ENCODE measurements at regions not wholly inside any gene's neighbourhood (a gene's known extent, or its start where the extent isn't known, plus 50 kb on each side); places are given as distances from the start of the nearest gene placed in this dataset.

DNA sequence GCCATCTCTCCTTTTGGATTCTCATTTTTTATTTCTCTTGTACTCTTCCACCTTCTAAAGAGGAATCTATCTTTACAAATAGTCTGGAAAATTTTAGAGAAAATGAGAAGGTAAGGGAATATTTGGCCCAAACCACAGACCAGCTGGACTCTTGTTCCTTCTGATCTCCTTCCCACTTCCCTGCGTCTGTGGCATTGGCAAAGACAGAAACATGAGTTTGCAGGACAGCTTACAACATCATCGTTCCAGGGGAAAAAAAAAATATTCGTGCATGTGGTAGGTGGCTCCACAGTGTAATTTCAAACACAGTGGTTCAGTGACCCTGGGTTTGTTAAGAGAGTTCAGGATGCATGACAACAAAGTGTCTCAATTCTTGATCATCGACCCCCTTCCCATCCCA is 755.0 kb downstream of the DNAH5 start:
- Histone ChIP-seq H3K27ac (replicated peaks) (no peak overlapping the region), H3K4me3 (replicated peaks; ENCODE audit: insufficient read depth, low read length) (no peak overlapping the region), H3K27me3 (ENCODE audit: insufficient read depth, poor library complexity, severe bottlenecking) (no peaks in the 10 kb centered on the region)
- no peak for DNase-seq (ENCODE audit: low read depth in 1 of 2, low spot score in 1 of 2)
- TF ChIP-seq, protein P1, sequence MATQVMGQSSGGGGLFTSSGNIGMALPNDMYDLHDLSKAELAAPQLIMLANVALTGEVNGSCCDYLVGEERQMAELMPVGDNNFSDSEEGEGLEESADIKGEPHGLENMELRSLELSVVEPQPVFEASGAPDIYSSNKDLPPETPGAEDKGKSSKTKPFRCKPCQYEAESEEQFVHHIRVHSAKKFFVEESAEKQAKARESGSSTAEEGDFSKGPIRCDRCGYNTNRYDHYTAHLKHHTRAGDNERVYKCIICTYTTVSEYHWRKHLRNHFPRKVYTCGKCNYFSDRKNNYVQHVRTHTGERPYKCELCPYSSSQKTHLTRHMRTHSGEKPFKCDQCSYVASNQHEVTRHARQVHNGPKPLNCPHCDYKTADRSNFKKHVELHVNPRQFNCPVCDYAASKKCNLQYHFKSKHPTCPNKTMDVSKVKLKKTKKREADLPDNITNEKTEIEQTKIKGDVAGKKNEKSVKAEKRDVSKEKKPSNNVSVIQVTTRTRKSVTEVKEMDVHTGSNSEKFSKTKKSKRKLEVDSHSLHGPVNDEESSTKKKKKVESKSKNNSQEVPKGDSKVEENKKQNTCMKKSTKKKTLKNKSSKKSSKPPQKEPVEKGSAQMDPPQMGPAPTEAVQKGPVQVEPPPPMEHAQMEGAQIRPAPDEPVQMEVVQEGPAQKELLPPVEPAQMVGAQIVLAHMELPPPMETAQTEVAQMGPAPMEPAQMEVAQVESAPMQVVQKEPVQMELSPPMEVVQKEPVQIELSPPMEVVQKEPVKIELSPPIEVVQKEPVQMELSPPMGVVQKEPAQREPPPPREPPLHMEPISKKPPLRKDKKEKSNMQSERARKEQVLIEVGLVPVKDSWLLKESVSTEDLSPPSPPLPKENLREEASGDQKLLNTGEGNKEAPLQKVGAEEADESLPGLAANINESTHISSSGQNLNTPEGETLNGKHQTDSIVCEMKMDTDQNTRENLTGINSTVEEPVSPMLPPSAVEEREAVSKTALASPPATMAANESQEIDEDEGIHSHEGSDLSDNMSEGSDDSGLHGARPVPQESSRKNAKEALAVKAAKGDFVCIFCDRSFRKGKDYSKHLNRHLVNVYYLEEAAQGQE (IDR thresholded peaks at IDR 0.05; ENCODE audit: insufficient replicate concordance, low read depth): no peak
- TF ChIP-seq GABPA (IDR thresholded peaks at IDR 0.05; ENCODE audit: low read depth) (no peak), POLR2AphosphoS5 (IDR thresholded peaks at IDR 0.05; ENCODE audit: low read depth) (no peak), SPI1 (IDR thresholded peaks at IDR 0.05; ENCODE audit: borderline replicate concordance, low read depth) (no peak)
- TF ChIP-seq, protein P2, sequence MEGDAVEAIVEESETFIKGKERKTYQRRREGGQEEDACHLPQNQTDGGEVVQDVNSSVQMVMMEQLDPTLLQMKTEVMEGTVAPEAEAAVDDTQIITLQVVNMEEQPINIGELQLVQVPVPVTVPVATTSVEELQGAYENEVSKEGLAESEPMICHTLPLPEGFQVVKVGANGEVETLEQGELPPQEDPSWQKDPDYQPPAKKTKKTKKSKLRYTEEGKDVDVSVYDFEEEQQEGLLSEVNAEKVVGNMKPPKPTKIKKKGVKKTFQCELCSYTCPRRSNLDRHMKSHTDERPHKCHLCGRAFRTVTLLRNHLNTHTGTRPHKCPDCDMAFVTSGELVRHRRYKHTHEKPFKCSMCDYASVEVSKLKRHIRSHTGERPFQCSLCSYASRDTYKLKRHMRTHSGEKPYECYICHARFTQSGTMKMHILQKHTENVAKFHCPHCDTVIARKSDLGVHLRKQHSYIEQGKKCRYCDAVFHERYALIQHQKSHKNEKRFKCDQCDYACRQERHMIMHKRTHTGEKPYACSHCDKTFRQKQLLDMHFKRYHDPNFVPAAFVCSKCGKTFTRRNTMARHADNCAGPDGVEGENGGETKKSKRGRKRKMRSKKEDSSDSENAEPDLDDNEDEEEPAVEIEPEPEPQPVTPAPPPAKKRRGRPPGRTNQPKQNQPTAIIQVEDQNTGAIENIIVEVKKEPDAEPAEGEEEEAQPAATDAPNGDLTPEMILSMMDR (IDR thresholded peaks at IDR 0.05; ENCODE audit: insufficient read depth, low read length): no peak

DNA sequence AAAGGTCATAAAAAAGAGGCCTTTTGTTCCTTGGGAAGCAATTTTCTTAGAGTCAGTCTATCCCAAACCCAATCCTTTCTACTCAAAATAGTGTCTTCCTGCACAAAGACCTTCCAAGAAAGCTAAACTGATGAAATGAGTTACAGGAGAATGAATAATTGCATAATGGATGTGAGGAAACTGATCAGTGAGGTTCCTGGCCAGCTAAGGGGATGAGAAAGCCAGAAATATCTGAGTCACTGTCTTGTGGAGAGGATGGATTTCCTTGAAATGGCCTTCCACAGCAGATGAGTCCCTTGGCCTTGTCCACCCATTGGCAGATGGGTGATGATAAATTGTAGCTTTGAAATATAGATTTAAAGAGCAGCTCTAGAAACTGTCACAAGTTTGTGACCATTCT is 756.1 kb downstream of the DNAH5 start:
- no peak for DNase-seq (ENCODE audit: low read depth in 1 of 2, low spot score in 1 of 2)
- no peak overlapping the region for H3K27ac ChIP-seq (replicated peaks)
- H3K4me3 ChIP-seq (replicated peaks; ENCODE audit: insufficient read depth, low read length): no peak overlapping the region
- no peaks in the 10 kb centered on the region for H3K27me3 ChIP-seq (ENCODE audit: insufficient read depth, poor library complexity, severe bottlenecking)
- TF ChIP-seq POLR2AphosphoS5 (IDR thresholded peaks at IDR 0.05; ENCODE audit: low read depth) (no peak), SPI1 (IDR thresholded peaks at IDR 0.05; ENCODE audit: borderline replicate concordance, low read depth) (no peak), GABPA (IDR thresholded peaks at IDR 0.05; ENCODE audit: low read depth) (no peak)
- TF ChIP-seq, protein P1 (IDR thresholded peaks at IDR 0.05; ENCODE audit: insufficient replicate concordance, low read depth): no peak
- TF ChIP-seq, protein P2 (IDR thresholded peaks at IDR 0.05; ENCODE audit: insufficient read depth, low read length): no peak

GRCh38 chr5:13187186-13187585 is 757.3 kb downstream of the DNAH5 start:
- DNase-seq (ENCODE audit: low read depth in 1 of 2, low spot score in 1 of 2): no peak

More at GRCh38 chr5:13187186-13187585, 757.3 kb downstream of the DNAH5 start:
- no peak for TF ChIP-seq POLR2AphosphoS5 (IDR thresholded peaks at IDR 0.05; ENCODE audit: low read depth)
- TF ChIP-seq, protein P2 (IDR thresholded peaks at IDR 0.05; ENCODE audit: insufficient read depth, low read length): no peak
- TF ChIP-seq, protein P1 (IDR thresholded peaks at IDR 0.05; ENCODE audit: insufficient replicate concordance, low read depth): no peak
- TF ChIP-seq SPI1 (IDR thresholded peaks at IDR 0.05; ENCODE audit: borderline replicate concordance, low read depth): no peak
- no peaks in the 10 kb centered on the region for H3K27me3 ChIP-seq (ENCODE audit: insufficient read depth, poor library complexity, severe bottlenecking)
- H3K27ac ChIP-seq (replicated peaks): no peak overlapping the region
- H3K4me3 ChIP-seq (replicated peaks; ENCODE audit: insufficient read depth, low read length): no peak overlapping the region
